NCI-H1694 treated with DMSO at 0.1 percent for 48 hours (cell line): ENCODE measurements at regions not wholly inside any gene's neighbourhood (a gene's known extent, or its start where the extent isn't known, plus 50 kb on each side); places are given as distances from the start of the nearest gene placed in this dataset.

Experiments
- DNase-seq: peaks from one replicate; lab custom pipeline; 2025; lab: John Stamatoyannopoulos, UW

- DNase-seq: no peak
Observed at GRCh38 chr4:15339737-15340136, 88.1 kb upstream of the C1QTNF7 start.

- DNase-seq: no peak
Observed at GRCh38 chr4:15340332-15340731, 87.5 kb upstream of the C1QTNF7 start.

- no peak for DNase-seq
Observed at GRCh38 chr4:15340902-15341732, 86.7 kb upstream of the C1QTNF7 start.

- no peak for DNase-seq
Observed at GRCh38 chr4:15341733-15342300, 86.0 kb upstream of the C1QTNF7 start.

- no peak for DNase-seq
Observed at GRCh38 chr4:15343000-15343399, 84.8 kb upstream of the C1QTNF7 start.

- DNase-seq: no peak
Observed at GRCh38 chr4:15343581-15343980, 84.3 kb upstream of the C1QTNF7 start.

GRCh38 chr4:15344041-15344440 is 83.8 kb upstream of the C1QTNF7 start:
- DNase-seq: no peak

GRCh38 chr4:15345134-15345533 is 82.7 kb upstream of the C1QTNF7 start:
- DNase-seq: no peak

- DNase-seq: no peak
Observed at GRCh38 chr4:15348236-15348635, 79.6 kb upstream of the C1QTNF7 start.

- no peak for DNase-seq
Observed at GRCh38 chr4:15348695-15349094, 79.1 kb upstream of the C1QTNF7 start.

GRCh38 chr4:15349531-15349935 is 78.3 kb upstream of the C1QTNF7 start:
- DNase-seq: no peak

- no peak for DNase-seq
Observed at GRCh38 chr4:15349965-15350364, 77.9 kb upstream of the C1QTNF7 start.

GRCh38 chr4:15352524-15352923 is 75.3 kb upstream of the C1QTNF7 start:
- no peak for DNase-seq

- DNase-seq: no peak
Observed at GRCh38 chr4:15353207-15353606, 74.6 kb upstream of the C1QTNF7 start.

- DNase-seq: no peak
Observed at GRCh38 chr4:15354371-15355297, 73.2 kb upstream of the C1QTNF7 start.

GRCh38 chr4:15361529-15361928 is 66.3 kb upstream of the C1QTNF7 start:
- no peak for DNase-seq

GRCh38 chr4:15362541-15362940 is 65.3 kb upstream of the C1QTNF7 start:
- no peak for DNase-seq

GRCh38 chr4:15364183-15364582 is 63.6 kb upstream of the C1QTNF7 start:
- DNase-seq: no peak

GRCh38 chr4:15365641-15366040 is 62.2 kb upstream of the C1QTNF7 start:
- no peak for DNase-seq

GRCh38 chr4:15366721-15367120 is 61.1 kb upstream of the C1QTNF7 start:
- no peak for DNase-seq

GRCh38 chr4:15368856-15369255 is 59.0 kb upstream of the C1QTNF7 start:
- no peak for DNase-seq

- DNase-seq: no peak
Observed at GRCh38 chr4:15370296-15370695, 57.5 kb upstream of the C1QTNF7 start.

- no peak for DNase-seq
Observed at GRCh38 chr4:15373363-15373762, 54.5 kb upstream of the C1QTNF7 start.
